ENCODE measurements at regions not wholly inside any gene's neighbourhood (a gene's known extent, or its start where the extent isn't known, plus 50 kb on each side); places are given as distances from the start of the nearest gene placed in this dataset.

DNA sequence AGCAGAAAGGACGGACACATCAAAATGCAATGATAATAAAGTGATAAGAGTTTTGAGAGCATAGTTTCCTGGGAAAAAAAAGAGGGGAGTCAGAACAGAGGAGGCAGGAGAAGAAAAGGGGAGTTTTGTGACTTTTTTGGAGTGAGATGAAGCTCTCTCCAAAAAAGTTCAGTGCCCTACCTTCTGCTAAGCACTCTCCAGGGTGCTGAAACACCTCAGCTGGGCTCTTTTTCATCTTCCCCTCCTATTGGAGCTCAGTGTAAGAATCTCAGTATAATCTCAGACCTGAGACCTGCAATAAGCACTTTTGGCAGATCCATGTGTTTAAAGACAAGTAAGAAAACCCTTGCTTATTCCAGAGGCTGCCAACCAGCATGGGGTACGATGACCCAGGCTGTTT lies 58.9 kb upstream of the SRRM4 start:
- TF ChIP-seq, protein P1, sequence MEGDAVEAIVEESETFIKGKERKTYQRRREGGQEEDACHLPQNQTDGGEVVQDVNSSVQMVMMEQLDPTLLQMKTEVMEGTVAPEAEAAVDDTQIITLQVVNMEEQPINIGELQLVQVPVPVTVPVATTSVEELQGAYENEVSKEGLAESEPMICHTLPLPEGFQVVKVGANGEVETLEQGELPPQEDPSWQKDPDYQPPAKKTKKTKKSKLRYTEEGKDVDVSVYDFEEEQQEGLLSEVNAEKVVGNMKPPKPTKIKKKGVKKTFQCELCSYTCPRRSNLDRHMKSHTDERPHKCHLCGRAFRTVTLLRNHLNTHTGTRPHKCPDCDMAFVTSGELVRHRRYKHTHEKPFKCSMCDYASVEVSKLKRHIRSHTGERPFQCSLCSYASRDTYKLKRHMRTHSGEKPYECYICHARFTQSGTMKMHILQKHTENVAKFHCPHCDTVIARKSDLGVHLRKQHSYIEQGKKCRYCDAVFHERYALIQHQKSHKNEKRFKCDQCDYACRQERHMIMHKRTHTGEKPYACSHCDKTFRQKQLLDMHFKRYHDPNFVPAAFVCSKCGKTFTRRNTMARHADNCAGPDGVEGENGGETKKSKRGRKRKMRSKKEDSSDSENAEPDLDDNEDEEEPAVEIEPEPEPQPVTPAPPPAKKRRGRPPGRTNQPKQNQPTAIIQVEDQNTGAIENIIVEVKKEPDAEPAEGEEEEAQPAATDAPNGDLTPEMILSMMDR (IDR thresholded peaks at IDR 0.05; ENCODE audit: low read length) = no peak
- TF ChIP-seq EZH2 (optimal IDR thresholded peaks at IDR 0.05; ENCODE audit: low read depth, low read length) = no peak
